ENCODE measurements at regions not wholly inside any gene's neighbourhood (a gene's known extent, or its start where the extent isn't known, plus 50 kb on each side); places are given as distances from the start of the nearest gene placed in this dataset.

GRCh38 chr11:87463486-87464102, 425.9 kb downstream of the TMEM135 start:
- Histone ChIP-seq H3K27ac (no peak overlapping the region), H3K4me1 (no peaks in the 10 kb centered on the region), H3K36me3 (no peaks in the 10 kb centered on the region), H3K9me3 (no peaks in the 10 kb centered on the region), H3K27me3 (no peaks in the 10 kb centered on the region), H3K4me3 (no peak overlapping the region)
- in situ Hi-C loops (cut with MboI; ENCODE audit: low sequenced_read_pairs in 4 of 4) (no loop called here), intact Hi-C loops (cut with DNase I; ENCODE audit: low total_unique reads) (no loop called here)
- TF ChIP-seq CTCF (IDR thresholded peaks at IDR 0.05 in 4 of 5, conservative IDR thresholded peaks at IDR 0.05 in 1 of 5): no peak
- no peak for TF ChIP-seq POLR2A (IDR thresholded peaks at IDR 0.05)
- DNase-seq: no peak
- ATAC-seq: no peak

DNA sequence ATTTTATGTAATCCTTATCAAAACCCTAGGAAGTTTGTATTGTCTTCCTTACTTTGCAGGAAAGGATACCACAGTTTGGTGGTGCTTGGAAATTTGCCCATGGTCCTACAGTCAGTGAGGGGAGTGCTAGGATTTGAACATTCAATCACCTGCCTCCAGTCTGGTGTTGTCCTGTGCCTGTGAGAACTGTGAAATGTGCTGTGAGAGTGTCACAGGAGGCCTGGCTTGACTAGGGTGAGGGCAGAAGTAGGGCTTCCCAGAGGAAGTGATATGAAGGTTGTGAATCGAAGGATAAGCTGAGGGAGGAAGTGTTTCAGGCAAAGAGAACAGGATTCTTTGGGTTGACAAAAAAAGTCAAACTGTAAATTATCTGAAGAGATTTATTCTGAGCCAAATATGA, 424.4 kb downstream of the TMEM135 start:
- no peaks in the 10 kb centered on the region for H3K4me1 ChIP-seq
- in situ Hi-C loops (cut with MboI; ENCODE audit: low sequenced_read_pairs in 4 of 4): no loop called here

DNA sequence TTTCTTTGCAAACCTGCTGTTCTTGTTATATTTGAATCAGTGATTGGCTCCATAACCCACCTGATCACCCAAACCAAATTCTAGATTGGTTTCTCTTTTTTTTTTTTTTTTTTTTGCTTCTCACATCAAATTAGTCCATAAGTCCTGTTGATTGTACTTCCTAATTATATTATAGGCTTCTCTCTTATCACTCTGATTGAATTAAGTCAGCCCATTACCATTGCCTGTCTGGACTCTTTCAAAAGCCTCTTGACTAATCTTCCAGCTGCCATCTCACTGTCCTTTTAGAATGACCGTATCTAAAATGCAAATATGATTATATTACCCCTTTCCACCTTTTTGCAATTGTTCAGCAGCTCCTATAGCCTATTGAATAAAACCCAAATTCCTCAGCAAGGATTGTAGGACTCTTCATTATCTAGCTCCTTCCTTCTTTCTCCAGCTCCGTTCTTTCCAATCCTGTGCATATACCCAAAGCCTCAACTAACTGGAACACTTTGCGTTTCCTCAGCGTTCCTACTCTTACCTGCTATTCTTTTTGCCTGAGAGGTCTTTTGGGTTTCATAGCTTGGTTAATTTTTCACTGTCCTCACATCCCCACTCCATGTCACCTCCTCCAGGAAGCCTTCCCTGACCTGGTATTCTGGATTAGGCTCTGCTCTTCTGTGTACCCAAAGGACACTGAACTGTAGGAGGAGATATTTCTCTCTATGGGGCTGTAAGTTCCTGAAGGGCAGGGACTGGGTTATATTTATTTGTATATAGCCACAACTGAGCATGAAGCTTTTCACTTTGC, 423.3 kb downstream of the TMEM135 start:
- H3K4me3 ChIP-seq: no peak overlapping the region
- no peaks in the 10 kb centered on the region for H3K9me3 ChIP-seq
- no peak for TF ChIP-seq POLR2A (IDR thresholded peaks at IDR 0.05)
- no peak for TF ChIP-seq CTCF (IDR thresholded peaks at IDR 0.05 in 4 of 5, conservative IDR thresholded peaks at IDR 0.05 in 1 of 5)
- intact Hi-C loops (cut with DNase I; ENCODE audit: low total_unique reads) (no loop called here), in situ Hi-C loops (cut with MboI; ENCODE audit: low sequenced_read_pairs in 4 of 4) (no loop called here)
- no peaks in the 10 kb centered on the region for H3K4me1 ChIP-seq
- DNase-seq (no peak), ATAC-seq (no peak)
- H3K27ac ChIP-seq: no peak overlapping the region
- H3K36me3 ChIP-seq: no peaks in the 10 kb centered on the region
- H3K27me3 ChIP-seq: no peaks in the 10 kb centered on the region

More for the DNA sequence above, 424.4 kb downstream of the TMEM135 start:
- TF ChIP-seq CTCF (IDR thresholded peaks at IDR 0.05 in 4 of 5, conservative IDR thresholded peaks at IDR 0.05 in 1 of 5) (no peak), POLR2A (IDR thresholded peaks at IDR 0.05) (no peak)
- intact Hi-C loops (cut with DNase I; ENCODE audit: low total_unique reads): no loop called here
- no peak for ATAC-seq
- Histone ChIP-seq H3K9me3 (no peaks in the 10 kb centered on the region), H3K27me3 (no peaks in the 10 kb centered on the region), H3K36me3 (no peaks in the 10 kb centered on the region), H3K27ac (no peak overlapping the region), H3K4me3 (no peak overlapping the region)
- DNase-seq: no peak

- no peak for TF ChIP-seq CTCF (IDR thresholded peaks at IDR 0.05 in 4 of 5, conservative IDR thresholded peaks at IDR 0.05 in 1 of 5)
- no peak for ATAC-seq
- in situ Hi-C loops (cut with MboI; ENCODE audit: low sequenced_read_pairs in 4 of 4): no loop called here
- no peaks in the 10 kb centered on the region for H3K36me3 ChIP-seq
- H3K4me1 ChIP-seq: no peaks in the 10 kb centered on the region
- no peaks in the 10 kb centered on the region for H3K27me3 ChIP-seq
- DNase-seq: no peak
- intact Hi-C loops (cut with DNase I; ENCODE audit: low total_unique reads): no loop called here
- no peak overlapping the region for H3K27ac ChIP-seq
- no peaks in the 10 kb centered on the region for H3K9me3 ChIP-seq
- H3K4me3 ChIP-seq: no peak overlapping the region
Measured at GRCh38 chr11:87460279-87460678, 422.5 kb downstream of the TMEM135 start.
